Calu3 (cell line): ENCODE measurements at regions not wholly inside any gene's neighbourhood (a gene's known extent, or its start where the extent isn't known, plus 50 kb on each side); places are given as distances from the start of the nearest gene placed in this dataset.

Experiments used
- BruUV-seq: library from RNA; stranded (reverse); fragments of 400-500 nt; replicated peaks from 2 replicates; lab custom pipeline; 2021; lab: Mats Ljungman, UMichigan
- CTCF ChIA-PET: fragments of 300-600 bp; sonication (Branson Sonifier 250); formaldehyde crosslinking; loops from one replicate; lab custom pipeline; 2022; ENCODE audit warnings: antibody characterized with exemption; lab: Charles Lee
- DNase-seq: peaks from one replicate; pipeline ENCODE4 v3.0.0; 2022
- H3K27ac Mint-ChIP-seq: one replicate; pipeline ENCODE4 v1.8.0; 2022; ENCODE audit warnings: mixed read lengths; ENCODE audit not compliant: unreplicated experiment
- H3K27me3 Mint-ChIP-seq: one replicate; pipeline ENCODE4 v1.8.0; 2022; ENCODE audit warnings: mixed read lengths; ENCODE audit not compliant: unreplicated experiment
- H3K36me3 Mint-ChIP-seq: one replicate; pipeline ENCODE4 v1.8.0; 2022; ENCODE audit warnings: mild to moderate bottlenecking, moderate library complexity, mixed read lengths; ENCODE audit not compliant: insufficient read depth, unreplicated experiment
- H3K4me1 Mint-ChIP-seq: one replicate; pipeline ENCODE4 v1.8.0; 2022; ENCODE audit warnings: mild to moderate bottlenecking, low read depth, mixed read lengths; ENCODE audit not compliant: unreplicated experiment
- H3K4me3 Mint-ChIP-seq: one replicate; pipeline ENCODE4 v1.8.0; 2022; ENCODE audit warnings: mild to moderate bottlenecking, low read depth, moderate library complexity, mixed read lengths; ENCODE audit not compliant: unreplicated experiment
- H3K9me3 Mint-ChIP-seq: one replicate; pipeline ENCODE4 v1.8.0; 2022; ENCODE audit warnings: low read depth, mixed read lengths; ENCODE audit not compliant: unreplicated experiment
- CTCF ChIP-seq: fragments of 200-600 bp; IDR thresholded peaks from one replicate; pipeline ENCODE4 v1.8.0; 2022; ENCODE audit warnings: antibody characterized with exemption; ENCODE audit not compliant: unreplicated experiment
- intact Hi-C: fragments of 100-400 bp; cut with micrococcal nuclease; formaldehyde crosslinking; loops from one replicate; pipeline ENCODE4 v1.10.0; 2022; ENCODE audit not compliant: unreplicated experiment

DNA sequence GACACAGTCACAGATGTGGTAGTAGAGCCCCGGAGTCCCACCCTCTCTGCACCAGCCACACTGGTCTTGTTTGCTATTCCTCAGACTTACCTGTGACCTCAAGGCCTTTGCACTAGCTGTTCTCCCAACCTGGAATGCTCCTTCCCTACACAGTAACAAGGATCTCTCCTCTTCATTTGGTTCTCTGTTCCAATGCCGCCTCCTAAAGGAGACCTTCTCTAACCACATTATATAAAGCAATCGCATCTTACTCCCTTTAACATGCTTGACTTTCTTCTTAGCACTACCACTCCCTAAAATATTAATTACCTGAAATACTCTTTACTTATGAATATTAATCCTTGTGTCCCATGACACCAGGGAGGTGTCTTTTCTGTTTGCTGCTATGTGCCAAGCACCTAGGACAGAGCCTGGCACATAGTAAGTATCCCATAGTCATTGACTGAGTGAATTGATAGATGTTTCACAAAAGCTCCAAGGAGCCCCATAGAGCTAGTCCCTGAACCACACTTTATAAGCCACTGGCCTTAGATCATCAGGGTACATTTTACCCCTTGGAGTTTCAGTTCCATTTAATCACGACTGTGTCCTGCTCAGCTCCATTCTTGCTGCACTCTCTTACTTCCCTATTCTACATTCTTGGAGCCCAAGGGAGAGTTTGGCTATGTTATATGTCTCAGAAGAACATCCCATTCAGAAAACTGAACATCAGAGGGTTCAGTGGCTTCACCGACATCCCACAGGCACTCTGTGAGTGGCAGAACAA is 312.7 kb downstream of the RAB28 start:
- H3K9me3 Mint-ChIP-seq: peaks cover 11% of the 10 kb centered on the region
- no peaks in the 10 kb centered on the region for H3K27me3 Mint-ChIP-seq
- CTCF ChIA-PET: no interaction called here
- H3K4me3 Mint-ChIP-seq: no peak overlapping the region
- BruUV-seq: no TSS peak
- no peaks in the 10 kb centered on the region for H3K36me3 Mint-ChIP-seq
- TF ChIP-seq CTCF: no peak
- intact Hi-C loops: no loop called here
- DNase-seq: no peak
- no peak overlapping the region for H3K27ac Mint-ChIP-seq
- no peaks in the 10 kb centered on the region for H3K4me1 Mint-ChIP-seq

GRCh38 chr4:13169731-13170525 is 314.2 kb downstream of the RAB28 start:
- Mint-ChIP-seq H3K9me3 (peaks cover 7% of the 10 kb centered on the region), H3K27ac (no peak overlapping the region), H3K36me3 (no peaks in the 10 kb centered on the region), H3K27me3 (no peaks in the 10 kb centered on the region), H3K4me3 (no peak overlapping the region), H3K4me1 (no peaks in the 10 kb centered on the region)
- DNase-seq: no peak
- no TSS peak for BruUV-seq
- CTCF ChIA-PET: no interaction called here
- no peak for TF ChIP-seq CTCF
- intact Hi-C loops: no loop called here

- Mint-ChIP-seq H3K9me3 (peaks cover 7% of the 10 kb centered on the region), H3K27me3 (no peaks in the 10 kb centered on the region), H3K4me1 (no peaks in the 10 kb centered on the region), H3K4me3 (no peak overlapping the region), H3K27ac (no peak overlapping the region), H3K36me3 (no peaks in the 10 kb centered on the region)
- no TSS peak for BruUV-seq
- intact Hi-C loops: no loop called here
- CTCF ChIA-PET: no interaction called here
- TF ChIP-seq CTCF: no peak
- DNase-seq: no peak
Observed at GRCh38 chr4:13168326-13168725, 315.8 kb downstream of the RAB28 start.

- no peak overlapping the region for H3K27ac Mint-ChIP-seq
- DNase-seq: no peak
- no peak for TF ChIP-seq CTCF
- no TSS peak for BruUV-seq
- CTCF ChIA-PET: no interaction called here
- H3K4me3 Mint-ChIP-seq: no peak overlapping the region
- intact Hi-C loops: no loop called here
- H3K4me1 Mint-ChIP-seq: no peaks in the 10 kb centered on the region
- H3K27me3 Mint-ChIP-seq: no peaks in the 10 kb centered on the region
- H3K36me3 Mint-ChIP-seq: no peaks in the 10 kb centered on the region
- peaks cover 7% of the 10 kb centered on the region for H3K9me3 Mint-ChIP-seq
Observed at GRCh38 chr4:13166214-13166613, 317.9 kb downstream of the RAB28 start.
